Activated T-cell treated with anti-CD3 and anti-CD28 coated beads, Interleukin-2, amount 50 U/mL, for 4 hours (primary cell): ENCODE measurements at regions not wholly inside any gene's neighbourhood (a gene's known extent, or its start where the extent isn't known, plus 50 kb on each side); places are given as distances from the start of the nearest gene placed in this dataset.

Experiments used
- ATAC-seq, 2 donors: fragments of 200-7000 bp; cut with Tn5 transposase; one replicate each; pipeline ENCODE4 v1.10.0; 2021
- DNase-seq: peaks from one replicate; pipeline ENCODE4 v3.0.0-alpha.2; 2020
- H3K27me3 Mint-ChIP-seq: one replicate; pipeline ENCODE4 v1.8.0; 2021; ENCODE audit warnings: low read depth, mixed read lengths
- H3K36me3 Mint-ChIP-seq: one replicate; pipeline ENCODE4 v1.8.0; 2022; ENCODE audit warnings: mixed read lengths; ENCODE audit not compliant: insufficient read depth
- H3K4me1 Mint-ChIP-seq: one replicate; pipeline ENCODE4 v1.8.0; 2021; ENCODE audit warnings: low read depth, mixed read lengths
- H3K4me3 Mint-ChIP-seq: one replicate; pipeline ENCODE4 v1.8.0; 2021; ENCODE audit warnings: mild to moderate bottlenecking, moderate library complexity, mixed read lengths
- H3K9me3 Mint-ChIP-seq: one replicate; pipeline ENCODE4 v1.8.0; 2021; ENCODE audit warnings: mixed read lengths

DNA sequence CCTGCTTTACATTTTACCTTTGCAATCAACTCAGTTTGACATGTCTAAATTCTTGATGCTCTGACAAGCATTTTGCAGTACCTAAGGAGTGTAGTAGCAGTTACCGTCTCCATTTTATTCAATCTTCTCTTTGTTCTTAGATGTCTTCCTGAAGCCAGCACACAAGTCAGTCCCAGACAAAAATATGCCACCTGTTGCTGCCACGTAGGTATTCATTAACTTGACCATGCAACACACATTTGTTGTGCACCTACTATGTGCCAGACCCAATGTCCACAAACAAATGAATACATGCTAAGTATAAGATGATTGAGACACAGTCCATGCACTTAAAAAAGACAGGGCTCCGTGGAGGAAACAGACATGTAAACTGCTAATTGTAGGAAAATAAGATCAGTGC lies 81.5 kb upstream of the NGF start:
- H3K4me3 Mint-ChIP-seq = no peak overlapping the region
- peaks cover 3% of the 10 kb centered on the region for H3K9me3 Mint-ChIP-seq
- H3K27me3 Mint-ChIP-seq = peaks cover 5% of the 10 kb centered on the region
- ATAC-seq (no peak), DNase-seq (no peak)
- H3K36me3 Mint-ChIP-seq = no peaks in the 10 kb centered on the region
- no peaks in the 10 kb centered on the region for H3K4me1 Mint-ChIP-seq

DNA sequence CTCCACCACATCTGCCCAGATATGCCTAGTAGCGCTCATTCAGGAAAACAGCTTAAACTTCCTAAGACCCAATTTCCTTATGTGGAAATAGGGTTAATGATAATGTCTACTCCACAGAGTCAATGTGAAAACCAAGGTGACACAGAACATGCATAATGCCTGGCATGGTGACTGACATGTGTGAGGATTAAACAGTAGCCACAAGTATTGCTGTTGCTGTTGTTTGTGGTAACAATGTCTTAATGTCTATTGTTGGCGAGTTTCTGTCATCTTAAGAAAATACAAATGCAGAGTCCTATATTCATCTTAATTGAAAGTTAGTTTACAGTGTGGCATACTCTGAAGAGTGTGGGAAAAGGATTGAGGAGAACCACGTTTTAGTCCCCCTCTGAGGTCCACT lies 75.6 kb upstream of the NGF start:
- no peaks in the 10 kb centered on the region for H3K36me3 Mint-ChIP-seq
- H3K9me3 Mint-ChIP-seq = peaks cover 3% of the 10 kb centered on the region
- H3K4me1 Mint-ChIP-seq = no peaks in the 10 kb centered on the region
- ATAC-seq (no peak), DNase-seq (no peak)
- no peak overlapping the region for H3K4me3 Mint-ChIP-seq
- no peaks in the 10 kb centered on the region for H3K27me3 Mint-ChIP-seq

DNA sequence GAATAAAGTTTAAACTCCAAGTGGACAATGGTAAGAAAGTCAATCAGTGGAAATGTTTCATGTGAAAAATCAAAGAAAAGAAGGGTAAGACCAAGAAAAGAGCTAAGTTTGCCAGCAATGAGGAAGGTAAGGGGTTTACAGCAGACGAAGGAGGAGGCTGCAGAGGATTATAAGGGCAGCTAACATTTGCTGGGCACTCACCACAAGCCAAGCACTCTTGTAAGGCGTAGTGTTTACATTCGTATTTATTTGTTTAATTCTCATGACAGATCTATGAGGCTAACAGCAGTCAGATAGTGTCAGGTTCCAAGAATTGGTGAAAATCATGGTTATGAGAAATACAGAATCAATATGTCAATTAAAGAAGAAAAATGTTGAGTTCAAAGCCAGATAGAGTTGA lies 75.2 kb upstream of the NGF start:
- no peaks in the 10 kb centered on the region for H3K4me1 Mint-ChIP-seq
- H3K4me3 Mint-ChIP-seq = no peak overlapping the region
- no peaks in the 10 kb centered on the region for H3K27me3 Mint-ChIP-seq
- no peak for DNase-seq
- no peaks in the 10 kb centered on the region for H3K36me3 Mint-ChIP-seq
- no peak for ATAC-seq
- H3K9me3 Mint-ChIP-seq = peaks cover 3% of the 10 kb centered on the region

DNA sequence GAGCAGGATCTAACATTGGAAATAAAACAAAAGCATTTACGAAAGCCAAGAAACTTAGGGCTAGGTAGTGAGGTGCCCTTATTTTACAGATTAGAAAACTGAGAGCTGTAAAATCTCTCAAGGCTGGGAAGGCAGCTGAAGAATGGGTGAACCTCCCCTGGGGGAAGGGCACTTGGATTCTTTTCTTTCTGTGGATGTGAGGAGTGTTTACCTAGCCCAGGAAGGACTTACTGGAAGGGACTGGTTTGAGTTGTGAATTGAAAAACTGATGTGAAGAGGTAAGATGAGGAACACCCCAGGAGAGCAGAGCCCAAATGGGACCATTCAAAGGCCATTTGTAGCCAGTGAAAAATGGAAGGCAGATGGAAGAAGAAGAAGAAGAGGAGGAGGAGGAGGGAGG lies 74.7 kb upstream of the NGF start:
- no peak for DNase-seq
- no peak for ATAC-seq
- no peak overlapping the region for H3K4me3 Mint-ChIP-seq
- no peaks in the 10 kb centered on the region for H3K36me3 Mint-ChIP-seq
- peaks cover 3% of the 10 kb centered on the region for H3K9me3 Mint-ChIP-seq
- no peaks in the 10 kb centered on the region for H3K4me1 Mint-ChIP-seq
- no peaks in the 10 kb centered on the region for H3K27me3 Mint-ChIP-seq

DNA sequence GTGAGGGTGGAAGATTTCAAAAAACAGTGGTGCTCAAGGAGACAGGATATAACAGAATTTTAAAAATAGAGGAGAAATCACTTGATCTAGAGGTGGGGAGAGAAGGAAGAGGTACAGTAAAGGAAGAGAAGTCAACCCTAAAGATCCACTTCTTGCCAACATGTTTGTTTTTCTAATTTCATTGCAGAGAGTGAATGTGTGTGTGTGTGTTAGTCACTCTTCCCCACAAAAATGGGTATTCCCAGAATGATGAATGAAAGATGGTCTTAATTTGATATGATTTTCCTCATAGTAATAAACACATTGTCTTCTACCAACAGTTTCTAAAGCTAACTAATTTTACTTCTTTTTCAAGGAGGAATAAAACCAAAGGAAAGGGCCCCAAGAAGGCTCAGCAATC lies 74.2 kb upstream of the NGF start:
- Mint-ChIP-seq H3K27me3 (no peaks in the 10 kb centered on the region), H3K4me3 (no peak overlapping the region), H3K36me3 (no peaks in the 10 kb centered on the region), H3K4me1 (no peaks in the 10 kb centered on the region), H3K9me3 (peaks cover 3% of the 10 kb centered on the region)
- no peak for ATAC-seq
- DNase-seq = no peak

DNA sequence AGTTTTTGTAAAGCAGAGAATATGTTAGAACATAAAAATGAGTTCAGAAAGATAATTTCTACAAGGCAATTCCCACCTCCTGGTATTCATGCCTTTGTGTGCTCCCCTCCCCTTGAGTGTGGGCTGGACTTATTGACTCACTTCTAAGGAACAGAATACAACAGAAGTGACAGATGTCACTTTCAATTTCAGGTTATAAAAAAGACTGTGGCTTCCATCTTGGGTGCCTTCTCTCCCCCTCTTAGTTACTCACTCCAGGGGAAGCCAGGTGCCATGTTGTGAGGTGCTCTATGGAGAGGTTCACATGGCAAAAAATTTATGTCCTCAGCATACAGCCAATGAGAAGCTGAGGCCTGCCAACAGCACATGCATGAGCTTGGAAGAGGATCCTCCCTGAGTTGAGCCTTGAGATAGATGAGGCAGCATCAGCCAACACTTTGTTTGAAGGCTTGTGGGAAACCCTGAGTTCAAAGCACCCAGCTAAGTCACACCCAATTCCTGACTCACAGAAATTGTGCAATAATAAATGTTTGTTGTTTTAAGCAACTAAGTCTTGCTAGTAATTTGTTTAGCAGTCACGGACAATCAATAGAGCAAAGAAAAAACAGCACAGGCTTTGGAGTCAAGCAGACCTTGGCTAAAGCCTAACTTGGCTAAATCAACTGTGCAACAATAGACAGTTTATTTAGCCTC lies 73.5 kb upstream of the NGF start:
- Mint-ChIP-seq H3K27me3 (no peaks in the 10 kb centered on the region), H3K36me3 (no peaks in the 10 kb centered on the region), H3K9me3 (no peaks in the 10 kb centered on the region), H3K4me3 (no peak overlapping the region), H3K4me1 (no peaks in the 10 kb centered on the region)
- DNase-seq (no peak), ATAC-seq (peak; percentile 70 to 84)

DNA sequence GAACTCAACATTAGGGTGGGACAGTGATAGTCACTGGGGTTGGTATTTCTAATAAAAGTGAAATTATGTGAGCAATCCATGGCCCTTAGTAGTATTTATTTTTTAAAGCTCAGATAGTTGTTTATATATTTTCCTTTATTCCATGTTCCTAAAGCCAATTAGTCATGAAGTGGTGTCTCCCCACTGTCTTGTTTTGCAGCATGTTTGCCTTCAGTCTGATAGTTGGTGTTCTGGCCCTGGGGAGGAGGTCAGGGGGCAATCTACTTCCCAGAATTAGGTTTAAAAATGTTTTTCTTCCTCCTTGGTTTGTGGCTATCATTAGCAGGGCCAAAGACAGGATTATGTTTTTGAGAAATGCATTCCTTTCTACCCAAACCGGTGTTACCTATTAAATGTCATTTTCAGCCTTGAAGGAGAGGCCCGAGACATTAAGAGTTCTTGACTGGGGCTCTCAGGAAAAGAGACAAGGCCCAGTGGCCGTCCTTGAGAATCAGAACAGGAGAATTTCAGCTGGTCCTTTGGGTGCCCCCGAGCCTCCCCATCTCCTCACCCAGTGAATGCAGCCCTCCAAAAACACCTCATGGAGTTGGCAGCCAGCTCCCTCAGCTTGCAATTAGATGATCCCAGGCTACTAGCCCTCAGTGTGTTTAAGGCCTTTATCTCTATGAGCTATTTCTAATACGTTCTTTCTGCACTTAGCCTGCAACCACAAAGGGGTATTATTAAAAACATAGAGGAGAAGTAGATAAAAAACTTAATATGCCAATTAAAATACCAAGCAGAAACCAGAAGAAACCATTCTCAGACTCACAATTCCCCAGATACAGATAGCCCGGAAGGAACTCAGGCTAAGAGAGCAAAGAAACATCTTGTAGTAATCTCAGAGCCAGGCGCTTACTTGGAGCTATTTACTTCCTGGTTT lies 71.3 kb upstream of the NGF start:
- no peak for DNase-seq
- H3K36me3 Mint-ChIP-seq = no peaks in the 10 kb centered on the region

DNA sequence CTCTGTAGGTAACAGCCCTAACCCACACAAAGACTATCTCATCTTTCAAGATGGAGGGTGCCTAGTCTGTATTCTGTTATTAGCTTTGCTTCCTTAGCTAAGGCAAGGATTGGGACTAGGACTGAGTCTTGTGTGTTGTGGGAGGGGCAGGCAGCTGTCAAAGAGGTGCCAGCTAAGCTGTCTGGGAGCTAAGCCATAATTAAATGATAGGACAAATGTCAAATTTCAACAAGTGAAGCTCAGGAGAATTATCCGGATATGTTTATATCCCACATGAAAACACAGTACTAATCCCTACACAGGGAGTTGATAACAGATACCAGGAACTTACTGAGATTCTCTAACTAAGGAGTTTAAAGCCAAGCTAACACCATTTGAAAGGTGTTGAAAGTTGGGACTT lies 70.5 kb upstream of the NGF start:
- H3K27me3 Mint-ChIP-seq = peaks cover 2% of the 10 kb centered on the region
- DNase-seq = no peak
- H3K9me3 Mint-ChIP-seq = no peaks in the 10 kb centered on the region
- H3K4me1 Mint-ChIP-seq = no peaks in the 10 kb centered on the region
- no peaks in the 10 kb centered on the region for H3K36me3 Mint-ChIP-seq
- ATAC-seq = no peak
- H3K4me3 Mint-ChIP-seq = no peak overlapping the region

More for the DNA sequence above, 71.3 kb upstream of the NGF start:
- peaks cover 2% of the 10 kb centered on the region for H3K27me3 Mint-ChIP-seq
- H3K4me1 Mint-ChIP-seq = no peaks in the 10 kb centered on the region
- ATAC-seq = no peak
- no peaks in the 10 kb centered on the region for H3K9me3 Mint-ChIP-seq
- H3K4me3 Mint-ChIP-seq = no peak overlapping the region

DNA sequence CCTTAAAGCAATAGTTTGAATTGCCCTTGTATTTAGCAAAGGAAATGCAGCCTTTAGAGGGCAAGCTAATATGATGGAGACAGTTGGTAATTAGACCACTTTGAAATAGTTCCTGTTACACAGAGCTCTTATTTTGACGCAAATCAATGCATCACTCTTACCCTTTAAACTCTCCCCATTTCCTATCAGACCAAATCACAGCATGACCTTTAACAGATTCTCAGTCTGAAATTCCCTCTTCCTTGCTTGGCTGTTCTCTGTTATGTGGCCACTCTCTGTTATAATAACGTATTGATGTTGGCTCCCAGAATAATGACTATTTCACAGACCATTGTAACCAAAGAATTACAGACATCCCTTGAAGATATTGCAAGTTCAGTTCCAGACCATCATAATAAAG lies 66.9 kb upstream of the NGF start:
- no peak for DNase-seq
- H3K9me3 Mint-ChIP-seq = no peaks in the 10 kb centered on the region
- H3K4me3 Mint-ChIP-seq = no peak overlapping the region
- no peaks in the 10 kb centered on the region for H3K36me3 Mint-ChIP-seq
- H3K27me3 Mint-ChIP-seq = peaks cover 2% of the 10 kb centered on the region
- no peak for ATAC-seq
- no peaks in the 10 kb centered on the region for H3K4me1 Mint-ChIP-seq

DNA sequence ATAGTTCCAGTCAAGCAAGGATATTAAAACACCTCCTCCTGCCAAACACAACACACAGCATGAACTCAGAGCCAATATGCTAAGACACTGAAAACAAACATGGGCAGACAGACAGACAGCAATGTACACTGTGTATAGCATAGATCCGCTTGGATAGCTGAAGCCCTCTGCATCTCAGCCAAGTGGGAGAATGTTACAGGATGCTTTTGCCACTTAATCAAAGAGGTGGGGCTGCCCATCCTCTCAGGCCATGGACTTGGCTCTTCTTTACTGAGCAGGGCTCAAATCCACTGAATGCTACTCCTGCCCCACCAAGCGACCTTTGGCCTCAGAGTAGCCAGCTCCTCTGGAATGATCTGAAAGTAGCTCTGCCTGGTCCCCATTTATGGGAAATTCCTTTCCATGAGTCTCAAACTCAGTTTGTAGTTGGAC lies 64.7 kb upstream of the NGF start:
- no peak for ATAC-seq
- DNase-seq = no peak
- Mint-ChIP-seq H3K27me3 (peaks cover 2% of the 10 kb centered on the region), H3K9me3 (no peaks in the 10 kb centered on the region), H3K36me3 (no peaks in the 10 kb centered on the region), H3K4me3 (no peak overlapping the region), H3K4me1 (no peaks in the 10 kb centered on the region)

DNA sequence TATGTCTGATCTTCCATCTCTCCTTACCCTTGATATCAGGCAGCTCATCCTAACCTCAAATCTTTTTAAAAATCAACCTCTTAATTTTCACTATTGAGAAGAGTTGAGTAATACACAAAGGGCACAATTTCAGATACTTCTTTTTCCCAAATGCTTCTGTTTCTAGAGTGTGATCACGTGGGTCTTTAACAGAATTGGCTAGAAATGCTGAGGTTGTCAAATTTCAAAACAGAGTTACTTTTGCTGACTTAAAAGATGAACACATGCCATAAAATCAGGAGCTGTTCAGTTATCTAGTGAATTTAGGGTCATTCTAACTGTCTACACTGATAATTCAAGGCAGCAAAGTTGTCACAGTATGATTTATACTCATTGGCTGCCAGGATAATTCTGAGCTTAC lies 63.6 kb upstream of the NGF start:
- ATAC-seq = no peak
- H3K4me1 Mint-ChIP-seq = no peaks in the 10 kb centered on the region
- no peak overlapping the region for H3K4me3 Mint-ChIP-seq
- H3K9me3 Mint-ChIP-seq = no peaks in the 10 kb centered on the region
- peaks cover 2% of the 10 kb centered on the region for H3K27me3 Mint-ChIP-seq
- no peak for DNase-seq
- H3K36me3 Mint-ChIP-seq = no peaks in the 10 kb centered on the region

DNA sequence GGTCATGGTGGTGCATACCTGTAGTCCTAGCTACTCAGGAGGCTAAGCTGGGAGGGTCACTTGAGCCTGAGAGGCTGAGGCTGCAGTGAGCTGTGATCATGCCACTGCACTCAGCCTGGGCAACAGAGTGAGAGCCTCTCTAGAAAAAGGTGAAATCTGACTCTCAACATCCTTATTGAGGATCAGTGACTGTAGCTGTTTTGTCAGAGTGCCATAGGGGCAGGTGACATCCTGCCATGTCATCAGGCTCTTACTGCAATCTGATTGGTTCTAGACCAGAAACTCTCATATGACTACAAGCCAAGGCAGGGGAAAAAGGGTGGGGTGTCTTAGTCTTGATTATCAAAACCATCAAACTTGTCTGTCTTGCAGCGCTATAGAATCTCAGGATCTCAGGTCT lies 62.8 kb upstream of the NGF start:
- no peak for ATAC-seq
- Mint-ChIP-seq H3K36me3 (no peaks in the 10 kb centered on the region), H3K9me3 (no peaks in the 10 kb centered on the region), H3K4me3 (no peak overlapping the region), H3K4me1 (no peaks in the 10 kb centered on the region), H3K27me3 (peaks cover 2% of the 10 kb centered on the region)
- no peak for DNase-seq

DNA sequence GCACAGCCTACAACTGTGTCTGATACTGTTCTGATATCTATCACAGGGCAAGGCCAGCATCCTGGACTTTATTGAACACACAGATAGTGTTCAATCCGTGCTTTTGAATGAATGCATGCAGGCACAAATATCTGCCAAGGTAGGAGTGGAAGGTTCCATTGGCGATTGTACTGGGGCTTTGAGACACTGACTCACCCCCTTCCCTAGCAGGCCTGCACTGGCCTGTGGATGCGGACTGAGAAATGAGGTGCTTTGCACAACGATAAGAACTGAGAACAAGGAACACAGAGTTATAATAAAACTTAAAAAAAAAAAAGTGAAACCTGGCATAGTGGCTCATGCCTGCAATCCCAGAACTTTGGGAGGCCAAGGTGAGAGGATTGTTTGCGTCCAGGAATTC lies 62.4 kb upstream of the NGF start:
- H3K9me3 Mint-ChIP-seq = no peaks in the 10 kb centered on the region

DNA sequence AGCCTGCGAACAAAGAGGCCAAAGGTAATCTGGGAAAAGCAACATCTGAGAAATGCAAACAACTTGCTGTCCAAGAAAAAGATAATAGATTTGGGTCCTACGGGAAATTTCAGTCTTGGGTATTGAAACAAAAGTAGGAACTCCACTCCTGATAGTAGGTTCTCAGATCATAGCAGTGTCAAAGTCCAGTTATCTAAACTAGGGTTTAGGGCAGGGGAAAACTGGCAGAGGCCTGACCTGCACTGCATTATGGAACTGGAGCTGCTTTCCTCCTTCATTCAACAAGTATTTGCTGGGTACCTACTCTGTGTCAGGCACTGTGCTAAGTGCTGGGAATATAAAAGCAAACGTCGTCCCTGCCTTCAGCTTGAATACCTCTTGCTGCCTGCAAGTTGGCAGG lies 60.7 kb upstream of the NGF start:
- Mint-ChIP-seq H3K27me3 (peaks cover 2% of the 10 kb centered on the region), H3K4me3 (no peak overlapping the region), H3K9me3 (no peaks in the 10 kb centered on the region), H3K4me1 (no peaks in the 10 kb centered on the region), H3K36me3 (no peaks in the 10 kb centered on the region)
- ATAC-seq (no peak), DNase-seq (no peak)

More for the DNA sequence above, 62.4 kb upstream of the NGF start:
- Mint-ChIP-seq H3K4me1 (no peaks in the 10 kb centered on the region), H3K4me3 (no peak overlapping the region), H3K36me3 (no peaks in the 10 kb centered on the region), H3K27me3 (peaks cover 2% of the 10 kb centered on the region)
- ATAC-seq (no peak), DNase-seq (no peak)
